NCI-H510A treated with DMSO at 0.1 percent for 48 hours (cell line): ENCODE measurements at regions not wholly inside any gene's neighbourhood (a gene's known extent, or its start where the extent isn't known, plus 50 kb on each side); places are given as distances from the start of the nearest gene placed in this dataset.

Experiments
- DNase-seq: peaks from one replicate; lab custom pipeline; 2025; lab: John Stamatoyannopoulos, UW

DNA sequence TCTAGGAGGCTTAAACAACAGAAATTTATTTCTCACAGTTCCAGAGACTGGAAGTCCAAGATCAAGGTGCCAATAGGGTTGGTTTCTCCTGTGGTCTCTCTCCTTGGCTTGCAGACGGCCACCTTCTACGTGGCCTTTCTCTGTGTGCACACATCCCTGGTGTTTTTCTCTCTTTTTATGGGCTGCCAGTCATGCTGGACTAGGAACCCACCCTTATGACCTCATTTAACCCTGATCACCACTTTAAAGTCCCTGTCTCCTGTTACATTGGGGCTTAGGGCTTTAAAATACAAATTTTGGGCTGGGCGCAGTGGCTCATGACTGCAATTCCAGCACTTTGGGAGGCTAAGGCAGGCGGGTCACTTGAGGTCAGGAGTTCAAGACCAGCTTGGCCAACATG is 157.1 kb downstream of the TLE1 start:
- no peak for DNase-seq

DNA sequence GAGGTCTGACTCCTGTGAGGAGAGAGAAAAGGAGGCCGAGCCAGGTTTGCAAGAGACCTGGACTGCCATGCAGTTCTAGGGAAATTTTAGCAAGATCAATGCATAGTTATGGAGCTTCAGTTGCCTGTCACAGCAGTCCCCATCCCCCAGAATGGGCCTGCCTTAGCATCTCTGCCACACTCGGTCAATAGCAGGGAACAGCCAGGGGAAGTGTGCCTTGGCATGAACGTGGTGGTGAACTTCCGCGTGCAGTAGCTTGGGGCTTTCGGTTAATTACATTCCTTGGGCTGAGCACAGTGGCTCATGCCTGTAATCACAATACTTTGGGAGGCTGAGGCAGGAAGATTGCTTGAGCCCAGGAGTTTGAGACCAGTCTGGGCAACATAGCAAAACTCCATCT is 157.8 kb downstream of the TLE1 start:
- no peak for DNase-seq

DNA sequence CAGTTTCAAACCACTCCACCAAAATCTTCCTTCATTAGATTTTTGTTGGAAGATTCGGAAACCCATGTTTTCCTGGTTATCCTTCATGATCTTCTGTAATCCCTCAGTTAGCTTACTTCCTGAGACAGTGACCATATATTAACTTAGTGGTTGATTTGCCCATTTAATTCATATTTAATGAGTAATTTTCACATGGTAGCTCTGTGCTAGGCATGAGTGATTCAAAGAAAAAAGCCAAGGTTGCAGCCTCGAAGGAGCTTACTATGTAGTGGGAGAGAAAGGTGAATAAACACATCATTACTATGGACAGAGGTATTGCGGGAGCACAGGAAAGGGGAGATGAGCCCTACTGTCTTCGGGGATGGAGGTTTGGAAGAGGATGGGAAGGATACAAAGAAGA is 158.5 kb downstream of the TLE1 start:
- no peak for DNase-seq

DNA sequence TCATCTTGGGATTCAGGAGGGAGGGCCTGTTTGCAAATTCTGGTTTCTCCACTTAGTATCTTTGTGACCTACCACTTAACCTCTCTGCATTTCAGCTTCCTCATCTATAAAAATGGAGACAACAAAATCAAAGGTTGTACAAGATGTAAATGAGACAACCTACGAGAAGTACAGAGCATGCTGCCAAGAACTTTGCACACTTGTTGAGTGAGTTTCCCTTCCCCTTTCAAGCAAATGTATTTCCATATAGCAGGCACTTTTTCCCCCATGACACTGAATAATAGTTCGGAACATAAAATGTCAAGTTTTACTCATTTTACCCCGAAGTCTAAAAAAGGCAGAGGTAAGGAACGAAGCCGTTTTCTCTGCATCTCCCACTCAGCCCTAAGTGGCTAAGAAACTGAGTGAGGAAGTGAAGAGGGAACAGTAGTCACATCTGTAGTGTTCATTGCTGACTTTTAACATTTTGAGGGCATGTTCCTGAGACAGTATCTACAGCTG is 159.0 kb downstream of the TLE1 start:
- DNase-seq: no peak

DNA sequence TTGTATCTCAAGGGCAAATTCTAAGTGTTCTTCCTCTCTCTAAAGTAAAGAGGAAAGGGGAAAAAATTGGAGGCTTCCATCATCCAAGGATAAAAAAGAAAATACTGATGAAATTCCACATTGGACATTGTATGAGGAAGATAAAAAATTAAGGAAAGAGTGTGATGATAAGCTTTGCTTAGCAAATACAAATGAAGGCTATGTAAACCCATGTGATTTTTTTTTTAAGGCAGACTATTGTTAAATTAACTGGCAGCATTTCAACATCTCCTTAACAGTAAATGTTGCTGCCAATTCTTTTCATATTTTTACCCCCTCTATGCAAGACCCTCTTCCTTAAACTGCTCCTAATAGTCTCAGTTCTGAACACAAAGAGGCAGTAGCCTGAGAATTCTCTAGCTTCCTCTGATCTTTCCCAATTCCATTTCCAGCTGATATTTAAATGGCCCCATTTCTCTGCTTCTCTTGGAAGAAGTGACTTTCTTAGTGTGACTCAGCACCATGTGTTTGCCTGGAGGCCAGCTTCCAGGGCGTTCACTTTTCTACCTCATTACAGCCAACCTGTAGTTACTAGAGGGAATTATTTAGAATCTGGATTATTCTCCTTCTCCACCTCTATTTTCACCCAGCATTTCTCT is 159.7 kb downstream of the TLE1 start:
- DNase-seq: no peak

DNA sequence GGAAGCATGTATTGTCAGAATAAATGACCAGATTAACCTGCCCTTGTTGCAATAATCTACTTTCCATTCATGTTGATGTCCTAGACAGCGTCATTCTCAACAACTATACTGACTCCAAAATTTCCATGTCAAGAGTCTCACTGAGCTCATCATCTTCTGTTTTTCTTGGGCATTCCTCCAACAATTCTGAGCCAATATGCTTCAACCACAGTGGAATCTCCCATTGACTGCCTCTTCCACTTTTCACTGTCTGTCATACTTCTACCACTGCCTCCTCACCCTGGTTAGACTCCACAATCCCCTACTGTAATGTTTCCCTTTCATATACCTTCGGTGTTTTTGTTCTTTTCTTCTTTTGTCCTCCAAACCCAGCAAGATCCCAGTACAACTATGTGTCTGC is 162.8 kb downstream of the TLE1 start:
- DNase-seq: no peak

DNA sequence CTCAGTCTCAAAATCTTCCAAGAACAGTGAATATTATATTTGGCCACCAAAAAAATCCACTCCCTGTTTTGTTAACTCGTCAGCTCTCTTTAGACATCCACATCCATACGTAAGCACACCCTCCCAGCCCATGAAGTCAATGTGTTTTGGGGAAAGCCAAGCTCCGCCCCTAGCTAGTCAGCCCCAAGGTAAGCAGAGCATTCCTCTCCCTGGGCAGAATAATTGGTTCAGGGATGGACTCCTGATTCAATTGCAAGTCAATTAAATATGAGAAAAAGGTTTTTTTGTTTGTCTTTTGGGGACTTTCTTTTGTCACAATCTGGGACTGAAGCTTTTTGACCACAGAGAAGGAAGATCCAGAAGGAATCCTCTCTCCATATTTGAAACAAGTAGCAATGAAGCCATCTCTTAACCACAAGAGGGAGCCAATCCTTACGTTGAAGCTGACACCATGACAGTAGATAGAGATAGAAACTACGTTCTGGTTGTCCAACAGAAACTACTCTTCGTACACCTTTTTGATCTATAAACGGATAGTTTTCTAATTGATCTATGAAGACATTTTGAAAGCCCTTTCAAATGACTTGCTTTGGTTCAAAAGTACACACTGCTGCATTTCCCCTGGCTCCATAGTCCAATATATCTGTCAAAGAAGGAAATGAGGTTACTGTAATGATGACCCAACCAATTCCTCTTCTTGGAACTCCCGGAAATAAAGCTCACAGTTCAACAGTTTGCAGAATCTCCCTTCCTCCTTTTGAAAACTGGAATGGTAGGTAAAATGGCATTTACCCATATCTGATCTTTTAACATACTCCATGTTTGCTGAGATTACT is 166.4 kb downstream of the TLE1 start:
- peak; percentile 84 for DNase-seq

DNA sequence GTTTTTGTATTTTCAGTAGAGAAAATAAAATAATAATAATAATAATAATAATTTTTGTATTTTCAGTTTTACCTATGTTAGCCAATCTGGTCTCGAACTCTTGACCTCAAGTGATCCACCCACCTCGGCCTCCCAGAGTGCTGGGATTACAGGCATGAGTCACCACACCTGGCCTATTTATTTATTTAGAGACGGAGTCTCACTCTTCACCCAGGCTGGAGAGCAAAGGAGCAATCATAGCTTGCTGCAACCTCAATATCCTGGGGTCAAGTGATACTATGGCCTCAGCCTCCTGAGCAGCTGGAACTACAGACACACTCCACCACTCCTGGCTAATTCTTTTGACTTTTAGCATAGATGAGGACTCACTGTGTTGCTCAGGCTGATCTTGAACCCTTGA is 167.5 kb downstream of the TLE1 start:
- peak; percentile 76 for DNase-seq

DNA sequence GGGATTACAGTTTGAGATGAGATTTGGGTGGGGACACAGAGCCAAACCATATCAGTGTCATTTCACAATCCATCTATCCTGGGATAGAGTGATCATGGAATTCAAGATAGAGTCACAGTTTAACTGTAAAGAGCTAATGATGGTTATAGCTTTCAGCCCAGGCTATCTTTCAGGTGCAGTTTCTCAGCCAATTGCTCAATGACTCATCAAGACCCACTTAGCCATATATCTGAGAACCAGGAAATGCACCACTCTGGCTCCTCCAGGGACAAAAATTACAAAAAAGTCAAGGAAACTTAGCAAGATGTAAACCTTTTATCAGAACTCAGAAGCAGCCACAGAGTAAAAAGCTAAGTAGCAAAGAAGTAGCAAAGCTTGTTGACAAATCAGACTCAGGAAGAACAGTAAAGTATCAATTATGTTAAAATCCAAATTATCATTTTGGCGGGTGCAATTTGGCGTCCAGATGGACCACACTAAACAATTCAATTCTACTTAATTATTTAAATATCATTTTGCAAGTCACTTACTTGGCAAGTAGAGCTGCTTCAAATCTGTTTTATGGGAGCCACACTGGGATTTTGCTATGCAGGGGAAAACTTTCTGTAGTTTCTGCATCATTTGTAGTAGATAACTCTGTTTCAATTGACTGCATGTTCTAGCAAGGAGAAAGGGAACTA is 169.4 kb downstream of the TLE1 start:
- no peak for DNase-seq

DNA sequence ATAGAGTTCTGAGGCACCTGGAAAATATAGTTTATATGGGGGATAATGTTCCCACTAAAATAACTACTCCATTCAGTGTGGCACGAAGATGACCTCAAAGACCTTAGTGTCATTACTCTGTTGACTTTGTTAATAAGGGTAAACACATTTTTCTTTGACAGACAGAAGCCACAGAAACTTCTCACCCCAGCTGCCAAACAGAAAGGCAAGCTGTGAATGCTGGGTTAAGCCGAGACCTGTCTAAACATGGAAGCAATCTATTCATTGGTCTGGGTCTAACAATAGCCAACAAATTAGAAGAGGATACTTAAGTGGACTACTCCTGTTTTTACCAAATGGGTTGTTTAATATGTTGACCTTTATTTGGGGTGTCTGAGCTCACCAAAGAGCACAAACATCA is 171.4 kb downstream of the TLE1 start:
- DNase-seq: peak; percentile 68

DNA sequence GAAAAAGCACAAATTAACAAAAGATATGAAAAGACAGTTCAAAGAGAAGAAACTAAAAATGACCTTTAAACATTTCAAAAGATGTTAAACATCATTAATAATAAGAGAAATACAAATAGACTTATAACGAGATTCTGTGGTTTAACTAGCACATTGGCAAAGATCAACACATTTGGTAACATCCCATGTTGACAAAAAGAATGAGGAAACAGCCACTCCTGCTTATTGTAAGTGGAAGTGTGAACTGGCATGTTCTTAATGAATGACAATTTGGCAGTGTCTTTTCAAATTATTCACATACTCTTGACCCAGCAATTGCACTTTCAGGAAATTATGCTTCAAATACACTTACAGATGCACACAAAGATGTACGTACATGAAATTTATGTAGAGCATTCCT is 176.3 kb downstream of the TLE1 start:
- no peak for DNase-seq

DNA sequence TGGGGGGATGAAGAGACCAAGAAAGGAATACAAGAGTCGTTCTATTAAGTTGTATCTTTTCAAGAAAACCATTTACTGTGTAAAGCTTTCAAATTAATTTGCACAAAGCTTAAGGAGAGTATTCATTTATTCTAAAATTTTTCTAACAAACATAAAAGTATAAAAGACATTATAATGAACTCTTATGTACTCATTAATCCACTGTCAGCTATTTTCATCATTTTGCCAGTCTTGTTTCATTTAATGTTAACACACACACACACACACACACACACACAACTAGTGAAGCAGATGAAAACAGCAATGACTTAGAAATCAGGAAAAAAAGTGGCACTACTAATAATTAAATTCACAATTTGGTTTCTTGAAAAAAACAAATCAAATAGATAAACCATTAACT is 176.7 kb downstream of the TLE1 start:
- DNase-seq: no peak

DNA sequence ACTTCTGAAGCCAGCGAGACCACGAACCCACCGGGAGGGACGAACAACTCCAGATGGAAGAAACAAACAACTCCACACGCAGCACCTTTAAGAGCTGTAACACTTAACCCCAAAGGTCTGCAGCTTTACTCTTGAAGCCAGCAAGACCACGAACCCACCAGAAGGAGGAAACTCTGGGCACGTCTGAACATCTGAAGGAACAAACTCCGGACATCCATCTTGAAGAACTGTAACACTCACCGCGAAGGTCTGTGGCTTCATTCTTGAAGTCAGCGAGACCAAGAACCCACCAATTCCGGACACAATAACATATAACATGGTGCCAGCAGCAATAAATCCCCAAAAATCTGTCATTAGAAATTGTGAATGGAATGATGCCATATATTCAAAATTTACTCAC is 180.9 kb downstream of the TLE1 start:
- DNase-seq: no peak

DNA sequence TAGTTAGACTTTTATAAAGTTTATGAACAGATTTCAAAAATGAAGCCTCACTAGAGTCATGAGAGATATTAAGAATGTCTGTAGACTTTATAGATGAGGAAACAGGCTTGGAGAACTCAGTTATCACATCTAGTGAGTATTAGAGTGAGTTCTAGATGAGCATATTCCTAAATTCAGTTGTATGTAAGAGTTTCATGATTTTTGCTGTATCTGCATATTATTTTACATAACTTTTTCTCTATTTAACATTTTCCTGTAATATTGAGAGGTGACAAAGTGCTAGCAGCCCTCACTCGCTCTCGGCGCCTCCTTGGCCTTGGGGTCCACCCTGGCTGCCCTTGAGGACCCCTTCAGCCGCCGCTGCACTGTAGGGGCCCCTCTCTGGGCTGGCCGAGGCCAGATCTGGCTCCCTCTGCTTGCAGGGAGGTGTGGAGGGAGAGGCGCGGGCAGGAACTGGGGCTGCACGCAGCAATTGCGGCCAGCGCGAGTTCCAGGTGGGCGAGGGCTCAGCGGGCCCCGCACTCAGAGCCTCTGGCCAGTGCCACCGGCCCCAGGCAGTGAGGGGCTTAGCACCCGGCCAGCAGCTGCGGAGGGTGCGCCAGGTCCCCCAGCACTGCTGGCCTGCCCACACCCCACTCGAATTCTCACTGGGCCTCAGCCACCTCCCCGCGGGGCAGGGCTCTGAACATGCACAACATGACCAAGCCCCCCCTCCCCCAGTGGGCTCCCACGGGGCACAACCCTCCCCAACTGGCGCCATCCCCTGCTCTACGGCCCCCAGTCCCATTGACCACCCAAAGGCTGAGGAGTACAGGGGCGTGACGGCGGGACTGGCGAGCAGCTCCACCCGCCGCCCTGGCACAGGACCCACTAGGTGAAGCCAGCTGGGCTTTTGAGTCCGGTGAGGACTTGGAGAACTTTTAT is 182.1 kb downstream of the TLE1 start:
- DNase-seq: no peak

DNA sequence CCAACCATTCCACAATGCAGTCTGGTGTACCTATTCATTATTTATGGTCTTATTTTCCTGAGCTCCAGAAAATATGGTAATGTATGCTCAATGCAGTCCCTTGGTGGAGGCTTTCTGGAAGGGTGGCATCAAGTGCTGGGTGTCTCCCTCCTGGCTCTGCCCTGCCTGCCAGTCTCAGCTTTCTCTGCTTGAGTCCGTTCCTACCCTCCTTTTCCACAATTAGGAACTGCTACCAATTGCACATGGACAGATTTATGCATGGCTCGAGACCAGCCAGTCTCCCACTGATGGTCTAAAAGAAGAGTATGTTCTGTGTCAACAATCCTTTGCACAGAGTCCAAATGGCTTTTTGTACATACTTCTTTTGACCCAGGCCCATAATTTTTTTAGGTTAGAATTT is 189.8 kb downstream of the TLE1 start:
- DNase-seq: no peak

DNA sequence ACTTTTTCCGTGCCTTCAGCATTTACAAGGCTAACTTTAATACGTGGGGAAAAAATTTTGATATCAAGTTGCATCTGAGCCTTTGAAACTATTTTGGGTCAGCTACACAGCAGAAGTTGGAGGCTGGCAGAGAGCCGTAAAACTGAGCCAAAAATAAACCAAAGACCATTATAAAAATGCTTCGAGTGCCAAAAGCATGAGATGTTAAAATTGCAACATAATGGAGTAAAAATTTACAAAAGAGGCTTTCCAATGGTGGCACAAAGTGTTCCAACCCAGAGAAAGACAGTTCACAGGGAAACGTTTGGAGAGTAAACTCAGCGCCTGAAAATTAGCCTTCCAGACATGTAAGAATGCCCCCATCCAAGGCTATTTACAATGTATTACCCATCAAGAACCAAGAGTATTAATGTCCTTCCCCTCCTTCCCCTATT is 190.3 kb downstream of the TLE1 start:
- DNase-seq: no peak

DNA sequence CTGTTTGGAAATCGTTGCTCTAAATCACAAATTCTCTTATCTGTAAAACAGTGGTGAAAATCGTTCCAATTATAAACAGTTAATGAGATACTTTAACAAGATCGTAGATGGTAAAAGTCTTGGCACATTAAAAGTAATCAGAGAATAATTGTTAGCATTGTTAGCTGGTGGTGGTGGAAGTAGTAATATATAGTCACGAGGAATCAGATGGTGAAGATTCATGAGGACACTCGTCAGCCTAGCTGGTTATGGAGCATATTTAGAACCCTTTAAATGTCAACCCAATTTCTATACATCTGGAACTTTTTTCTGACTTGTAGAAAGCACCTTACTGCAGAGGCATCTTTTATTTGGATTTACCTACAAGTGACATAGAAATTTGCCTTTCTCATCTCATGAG is 190.8 kb downstream of the TLE1 start:
- DNase-seq: no peak

DNA sequence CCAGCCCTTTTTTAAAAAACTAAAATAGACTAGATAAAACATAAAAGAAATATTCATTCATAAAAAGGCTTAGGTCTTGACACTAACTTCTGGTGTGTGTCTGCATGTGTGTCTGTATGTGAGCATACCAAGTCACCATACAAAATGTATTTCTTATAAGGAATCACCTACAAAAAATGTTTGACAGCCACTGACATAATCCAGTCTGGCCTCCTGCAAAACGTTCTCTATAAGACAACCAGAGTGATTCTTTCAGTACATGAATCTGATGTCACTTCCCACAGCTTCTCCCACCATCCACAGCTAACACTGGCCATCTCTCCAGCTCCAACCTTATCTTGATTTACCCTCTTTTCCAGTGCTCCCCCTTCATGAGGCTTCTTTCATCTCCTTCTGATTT is 192.3 kb downstream of the TLE1 start:
- no peak for DNase-seq

DNA sequence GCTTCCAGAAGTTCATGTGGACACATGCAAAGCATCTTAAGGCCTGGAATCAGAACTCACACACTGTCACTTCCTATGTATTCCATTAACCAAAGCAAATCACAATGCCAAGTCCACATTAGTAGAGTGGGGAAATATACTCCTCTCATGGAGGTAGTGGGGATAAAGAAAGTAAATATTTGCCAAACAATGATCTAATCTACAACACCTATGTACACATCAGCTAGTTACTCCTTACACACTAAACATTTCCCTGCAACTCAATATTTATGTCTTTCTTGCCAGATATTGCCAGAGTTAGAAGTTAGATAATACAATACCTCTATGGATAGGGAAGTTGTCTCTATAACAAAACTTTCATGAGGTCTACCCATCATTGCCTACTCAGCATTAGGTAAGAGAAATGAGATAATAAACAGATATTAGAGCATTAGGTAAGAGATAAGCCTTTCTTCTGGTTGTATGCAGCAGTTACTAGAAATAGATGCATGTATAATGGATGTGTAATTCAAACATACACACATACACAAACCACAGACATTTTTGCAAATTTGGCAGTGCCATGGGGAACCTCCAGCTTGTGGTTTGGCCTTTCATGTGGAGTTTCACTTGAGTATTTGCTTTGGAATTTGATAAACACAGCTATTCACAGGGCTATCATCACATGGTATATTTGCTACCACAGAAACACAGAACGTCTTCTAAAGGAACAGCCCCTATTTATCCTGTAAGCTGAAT is 196.5 kb downstream of the TLE1 start:
- peak; percentile 55 for DNase-seq

DNA sequence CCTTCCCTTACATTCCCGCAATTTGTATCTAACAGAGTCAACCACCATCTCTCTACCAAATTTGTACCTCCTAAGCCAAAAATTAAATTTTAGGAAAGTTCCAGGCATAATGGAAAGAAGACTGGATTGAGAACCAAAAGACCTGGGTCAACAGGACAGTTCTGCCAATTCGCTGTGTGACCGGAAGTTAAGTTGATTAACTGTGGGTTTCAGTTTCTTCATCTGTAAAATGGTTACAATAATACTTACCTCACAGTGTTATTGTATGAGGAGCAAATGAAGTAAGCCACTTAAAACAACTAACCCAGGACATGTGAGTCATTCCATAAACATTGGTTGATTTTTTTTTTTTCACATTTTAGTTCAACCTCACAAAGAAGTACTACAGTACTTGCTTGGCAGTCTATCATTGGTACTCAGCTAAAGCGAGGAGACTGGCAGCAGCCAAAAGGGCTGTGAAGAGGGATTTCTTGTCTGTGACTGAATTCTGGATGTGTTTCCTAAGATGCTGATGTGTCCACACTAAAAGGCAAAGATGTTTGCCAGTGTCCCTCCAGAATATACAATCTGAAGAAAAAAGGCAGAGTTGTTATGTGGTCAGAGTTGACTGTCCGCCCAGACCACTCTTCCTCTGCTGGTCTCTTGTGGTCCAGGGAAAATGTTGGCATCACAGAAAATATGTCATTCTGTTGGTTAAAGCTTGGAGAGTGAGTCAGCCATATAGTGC is 198.6 kb downstream of the TLE1 start:
- no peak for DNase-seq

DNA sequence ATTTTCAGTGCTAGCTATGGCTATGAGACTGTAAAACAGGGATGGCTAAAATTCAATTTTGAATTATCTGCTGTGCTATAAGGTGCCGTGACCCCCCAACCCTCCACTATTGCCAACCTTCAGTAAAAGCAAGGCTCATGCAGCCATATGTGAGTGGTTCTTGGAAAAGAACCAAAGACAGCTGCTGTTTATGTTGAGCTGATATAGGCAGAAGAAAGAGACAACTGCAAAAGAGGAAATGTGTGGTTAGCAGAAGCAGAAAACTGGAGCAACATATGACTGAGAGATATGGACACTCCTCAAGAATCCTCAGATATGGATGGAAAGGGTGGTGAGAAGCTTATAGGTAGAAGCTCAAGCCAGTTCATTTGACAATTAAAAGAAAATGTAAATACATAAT is 200.3 kb downstream of the TLE1 start:
- no peak for DNase-seq
